Activated CD8-positive, alpha-beta memory T cell treated with anti-CD3 and anti-CD28 coated beads for 24 hours (primary cell): ENCODE measurements at regions not wholly inside any gene's neighbourhood (a gene's known extent, or its start where the extent isn't known, plus 50 kb on each side); places are given as distances from the start of the nearest gene placed in this dataset.

Experiments used
- DNase-seq: peaks from one replicate; pipeline ENCODE4 v3.0.0-alpha.2; 2020

- no peak for DNase-seq
These were observed 50.6 kb upstream of the JAZF1 start for GRCh38 chr7:28231176-28231575.

- no peak for DNase-seq
These were observed 56.0 kb upstream of the JAZF1 start for GRCh38 chr7:28236560-28236959.

- no peak for DNase-seq
These were observed 56.8 kb upstream of the JAZF1 start for GRCh38 chr7:28237363-28237762.

GRCh38 chr7:28239823-28240204 is 59.2 kb upstream of the JAZF1 start:
- peak; percentile 61 for DNase-seq

GRCh38 chr7:28240481-28240880 is 59.9 kb upstream of the JAZF1 start:
- no peak for DNase-seq

GRCh38 chr7:28243861-28244260 is 63.3 kb upstream of the JAZF1 start:
- DNase-seq, result no peak

- no peak for DNase-seq
These were observed 64.7 kb upstream of the JAZF1 start for GRCh38 chr7:28245123-28245878.

- DNase-seq, result no peak
These were observed 66.4 kb upstream of the JAZF1 start for GRCh38 chr7:28246921-28247461.

- DNase-seq, result no peak
These were observed 77.6 kb upstream of the JAZF1 start for GRCh38 chr7:28258240-28258639.

- DNase-seq, result no peak
These were observed 80.4 kb upstream of the JAZF1 start for GRCh38 chr7:28260969-28261368.

GRCh38 chr7:28263622-28264271 is 83.2 kb upstream of the JAZF1 start:
- no peak for DNase-seq

- no peak for DNase-seq
These were observed 85.8 kb upstream of the JAZF1 start for GRCh38 chr7:28266402-28266801.

- DNase-seq, result no peak
These were observed 86.4 kb upstream of the JAZF1 start for GRCh38 chr7:28267012-28267411.

GRCh38 chr7:28269700-28270361 is 89.2 kb upstream of the JAZF1 start:
- no peak for DNase-seq

- no peak for DNase-seq
These were observed 89.9 kb upstream of the JAZF1 start for GRCh38 chr7:28270536-28270935.

GRCh38 chr7:28272461-28272877 is 91.9 kb upstream of the JAZF1 start:
- no peak for DNase-seq

- no peak for DNase-seq
These were observed 95.7 kb upstream of the JAZF1 start for GRCh38 chr7:28276298-28276697.

GRCh38 chr7:28277364-28277763 is 96.8 kb upstream of the JAZF1 start:
- DNase-seq, result no peak

GRCh38 chr7:28277958-28278357 is 97.4 kb upstream of the JAZF1 start:
- DNase-seq, result no peak

- no peak for DNase-seq
These were observed 99.9 kb upstream of the JAZF1 start for GRCh38 chr7:28280516-28280915.

- DNase-seq, result no peak
These were observed 109.9 kb upstream of the JAZF1 start for GRCh38 chr7:28290496-28290895.

- DNase-seq, result no peak
These were observed 111.0 kb upstream of the JAZF1 start for GRCh38 chr7:28291559-28291958.

GRCh38 chr7:28292834-28293526 is 112.4 kb upstream of the JAZF1 start:
- DNase-seq, result no peak

- DNase-seq, result no peak
These were observed 112.9 kb upstream of the JAZF1 start for GRCh38 chr7:28293527-28293835.
